Esophagus muscularis mucosa (tissue), 4 donors: ENCODE measurements at regions not wholly inside any gene's neighbourhood (a gene's known extent, or its start where the extent isn't known, plus 50 kb on each side); places are given as distances from the start of the nearest gene placed in this dataset.
"Not testable (repeated sequence)": the region's sequence is repeated elsewhere in the genome, so short reads cannot be mapped to it uniquely, and the experiment has no call there.

Experiments
- DNase-seq: peaks from one replicate; pipeline ENCODE4 v3.0.0-alpha.2; 2017; ENCODE audit errors: extremely low spot score
- H3K27ac ChIP-seq, 4 donors: fragments of 200-600 bp; sonication (generic); replicated peaks in 1 of 4; 1 replicate in 3 of 4; 2 replicates in 1 of 4; pipeline ENCODE4 v1.5.1; 2016 to 2019; ENCODE audit warnings: mild to moderate bottlenecking in 1 of 4
- H3K27me3 ChIP-seq, 4 donors: fragments of 200-600 bp; sonication (generic); one replicate each; pipeline versions ENCODE4 v1.5.1 to v1.6.0; 2016 to 2019
- H3K36me3 ChIP-seq, 4 donors: fragments of 200-600 bp; sonication (generic); one replicate each; pipeline ENCODE4 v1.5.1; 2016 to 2019
- H3K4me1 ChIP-seq, 4 donors: fragments of 200-600 bp; sonication (generic); one replicate each; pipeline ENCODE4 v1.5.1; 2016 to 2019
- H3K4me3 ChIP-seq, 4 donors: fragments of 200-600 bp; sonication (generic); 1 replicate in 2 of 4; 2 replicates in 2 of 4; pipeline ENCODE4 v1.5.1; 2016 to 2019; ENCODE audit warnings: mild to moderate bottlenecking in 4 of 4, moderate library complexity in 1 of 4
- H3K9me3 ChIP-seq, 4 donors: fragments of 200-600 bp; sonication (generic); 1 replicate in 3 of 4; 2 replicates in 1 of 4; pipeline ENCODE4 v1.5.1; 2016 to 2019
- EP300 ChIP-seq: sonication (generic); formaldehyde crosslinking; IDR thresholded peaks from one replicate; pipeline ENCODE4 v1.6.1; 2017; ENCODE audit warnings: antibody characterized with exemption
- POLR2A ChIP-seq: fragments of 450-650 bp; IDR thresholded peaks from one replicate; pipeline ENCODE4 v1.6.1; 2017; ENCODE audit warnings: antibody characterized with exemption, moderate library complexity, mild to moderate bottlenecking, low read depth
- POLR2AphosphoS5 ChIP-seq, 2 donors: sonication (generic); formaldehyde crosslinking; IDR thresholded peaks; one replicate each; pipeline ENCODE4 v1.6.1; 2017; ENCODE audit warnings: antibody characterized with exemption in 2 of 2
- WGBS: methylation state at CpG from one replicate; pipeline ENCODE4 v1.1.5; 2018; 5-methylcytosine and 5-hydroxymethylcytosine counted together
- intact Hi-C: fragments of 100-400 bp; cut with DNase I; formaldehyde crosslinking; loops from one replicate; pipeline ENCODE4 v1.15.1; 2023
- TF ChIP-seq, protein P1 (sequence below), 3 experiments: fragments of 200-600 bp in 2 of 3; fragments of 450-650 bp in 1 of 3; sonication (generic) in 2 of 3; IDR thresholded peaks; one replicate each; pipeline ENCODE4 v1.5.1; 2017 to 2019; ENCODE audit warnings: antibody characterized with exemption in 3 of 3, mild to moderate bottlenecking in 2 of 3, moderate library complexity in 1 of 3

DNA sequence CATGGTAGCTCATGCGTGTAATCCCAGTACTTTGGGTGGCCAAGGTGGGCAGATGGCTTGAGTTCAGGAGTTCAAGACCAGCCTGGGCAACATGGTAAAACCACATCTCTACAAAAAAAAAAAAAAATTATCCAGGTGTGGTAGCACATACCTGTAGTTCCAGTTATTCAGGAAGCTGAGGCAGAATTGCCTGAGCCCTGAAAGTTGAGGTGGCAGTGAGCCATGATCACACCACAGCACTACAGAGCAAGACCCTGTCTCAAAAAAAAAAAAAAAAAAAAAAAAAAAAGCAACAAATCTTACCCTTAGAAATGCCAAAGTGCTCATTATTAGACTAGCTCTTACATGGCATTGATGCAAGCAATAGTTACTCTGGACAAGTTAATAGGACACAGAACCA, 724.9 kb downstream of the MAT2B start:
- H3K9me3 ChIP-seq: peaks cover 0 to 9% (median 0%) of the 10 kb centered on the region in 4 donors
- intact Hi-C loops: no loop called here
- H3K27me3 ChIP-seq: no peaks in the 10 kb centered on the region
- H3K27ac ChIP-seq: no peak overlapping the region
- H3K36me3 ChIP-seq: no peaks in the 10 kb centered on the region
- no peak for DNase-seq
- 100% methylated on average over 1 of the region's 1 CpG for WGBS
- no peaks in the 10 kb centered on the region for H3K4me1 ChIP-seq
- H3K4me3 ChIP-seq: no peak overlapping the region
- TF ChIP-seq, protein P1, sequence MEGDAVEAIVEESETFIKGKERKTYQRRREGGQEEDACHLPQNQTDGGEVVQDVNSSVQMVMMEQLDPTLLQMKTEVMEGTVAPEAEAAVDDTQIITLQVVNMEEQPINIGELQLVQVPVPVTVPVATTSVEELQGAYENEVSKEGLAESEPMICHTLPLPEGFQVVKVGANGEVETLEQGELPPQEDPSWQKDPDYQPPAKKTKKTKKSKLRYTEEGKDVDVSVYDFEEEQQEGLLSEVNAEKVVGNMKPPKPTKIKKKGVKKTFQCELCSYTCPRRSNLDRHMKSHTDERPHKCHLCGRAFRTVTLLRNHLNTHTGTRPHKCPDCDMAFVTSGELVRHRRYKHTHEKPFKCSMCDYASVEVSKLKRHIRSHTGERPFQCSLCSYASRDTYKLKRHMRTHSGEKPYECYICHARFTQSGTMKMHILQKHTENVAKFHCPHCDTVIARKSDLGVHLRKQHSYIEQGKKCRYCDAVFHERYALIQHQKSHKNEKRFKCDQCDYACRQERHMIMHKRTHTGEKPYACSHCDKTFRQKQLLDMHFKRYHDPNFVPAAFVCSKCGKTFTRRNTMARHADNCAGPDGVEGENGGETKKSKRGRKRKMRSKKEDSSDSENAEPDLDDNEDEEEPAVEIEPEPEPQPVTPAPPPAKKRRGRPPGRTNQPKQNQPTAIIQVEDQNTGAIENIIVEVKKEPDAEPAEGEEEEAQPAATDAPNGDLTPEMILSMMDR (IDR thresholded peaks at IDR 0.05): no peak

DNA sequence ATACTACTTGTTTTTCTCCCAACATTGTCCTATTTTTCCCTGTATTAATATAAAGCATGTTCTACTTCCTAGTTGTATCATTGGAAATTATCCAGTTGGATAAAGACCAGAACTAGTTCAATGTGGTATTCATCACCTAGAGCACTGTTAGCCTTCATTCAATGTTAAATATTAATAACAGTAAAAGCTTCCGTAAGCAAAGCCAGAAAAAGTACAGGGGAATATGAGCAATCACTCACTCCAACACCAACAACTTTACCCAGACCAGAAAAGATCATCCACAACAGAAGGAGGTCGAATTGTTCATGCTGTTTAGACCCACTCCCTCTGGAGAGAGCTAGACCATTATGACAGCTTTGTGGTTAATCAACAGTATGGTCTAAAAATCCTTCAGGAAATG, 728.4 kb downstream of the MAT2B start:
- H3K4me1 ChIP-seq: no peaks in the 10 kb centered on the region
- WGBS: 14% methylated on average over 2 of the region's 2 CpGs
- no peak overlapping the region for H3K27ac ChIP-seq
- no peak for DNase-seq
- no peaks in the 10 kb centered on the region for H3K27me3 ChIP-seq
- no peaks in the 10 kb centered on the region for H3K36me3 ChIP-seq
- intact Hi-C loops: no loop called here
- peaks cover 0 to 3% (median 0%) of the 10 kb centered on the region in 4 donors for H3K9me3 ChIP-seq
- H3K4me3 ChIP-seq: no peak overlapping the region
- TF ChIP-seq EP300 (no peak), POLR2AphosphoS5 (IDR thresholded peaks at IDR 0.05) (no peak), POLR2A (no peak)
- TF ChIP-seq, protein P1 (IDR thresholded peaks at IDR 0.05): no peak

DNA sequence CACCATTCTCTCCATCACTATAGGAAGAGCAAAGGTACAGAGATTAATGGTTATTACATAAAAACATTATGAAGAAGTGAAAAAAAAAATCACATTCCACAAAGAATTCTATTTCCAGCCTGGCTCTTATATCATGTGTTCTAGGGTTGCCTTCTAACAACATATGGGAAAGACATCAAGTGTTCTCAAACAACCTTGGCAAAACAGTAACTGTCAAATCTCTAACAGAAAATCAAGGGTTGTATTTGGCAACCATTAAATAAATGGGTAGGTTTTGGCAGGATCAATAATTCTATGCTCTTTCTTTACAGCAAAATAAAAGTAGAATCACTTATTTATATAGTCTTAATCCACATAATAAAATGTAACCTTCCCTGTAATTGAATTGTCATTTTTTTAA, 728.9 kb downstream of the MAT2B start:
- Histone ChIP-seq H3K4me3 (no peak overlapping the region), H3K27ac (no peak overlapping the region), H3K27me3 (no peaks in the 10 kb centered on the region), H3K36me3 (no peaks in the 10 kb centered on the region), H3K9me3 (no peaks in the 10 kb centered on the region), H3K4me1 (no peaks in the 10 kb centered on the region)
- intact Hi-C loops: no loop called here
- DNase-seq: no peak
- TF ChIP-seq EP300 (no peak), POLR2AphosphoS5 (IDR thresholded peaks at IDR 0.05) (no peak), POLR2A (no peak)
- TF ChIP-seq, protein P1 (IDR thresholded peaks at IDR 0.05): no peak

DNA sequence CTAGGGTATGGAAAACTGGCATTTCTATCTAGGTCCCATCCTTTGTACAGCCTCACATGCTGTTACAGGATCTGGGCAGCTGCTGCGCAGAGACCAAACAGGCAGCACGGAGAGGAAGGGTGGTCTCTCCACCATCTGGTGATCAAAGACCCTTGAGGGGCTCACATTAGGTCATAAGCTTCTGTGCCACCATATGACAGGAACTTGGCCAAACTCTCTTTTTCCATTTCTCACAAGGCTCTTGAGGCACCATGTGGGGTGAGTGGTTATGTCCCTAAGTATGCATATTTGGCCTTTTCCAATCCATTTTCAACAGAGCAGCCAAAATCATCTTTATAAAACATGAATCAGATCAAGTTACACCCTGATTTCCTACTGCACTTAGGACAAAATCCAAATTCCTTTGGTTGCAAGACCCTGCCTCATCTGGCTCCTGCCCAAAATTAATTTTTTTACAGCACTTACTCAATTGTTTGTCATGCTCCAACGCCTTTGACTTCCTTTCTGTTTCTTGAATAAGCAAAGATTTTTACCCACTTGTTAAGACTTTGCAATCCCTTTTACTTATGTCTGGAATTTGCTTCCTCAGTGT, 730.0 kb downstream of the MAT2B start:
- Histone ChIP-seq H3K4me3 (no peak overlapping the region), H3K4me1 (no peaks in the 10 kb centered on the region), H3K27ac (no peak overlapping the region), H3K36me3 (no peaks in the 10 kb centered on the region), H3K9me3 (no peaks in the 10 kb centered on the region), H3K27me3 (no peaks in the 10 kb centered on the region)
- TF ChIP-seq EP300: no peak
- TF ChIP-seq, protein P1 (IDR thresholded peaks at IDR 0.05): no peak
- no peak for TF ChIP-seq POLR2AphosphoS5 (IDR thresholded peaks at IDR 0.05)
- no peak for TF ChIP-seq POLR2A
- intact Hi-C loops: no loop called here
- 64% methylated on average over 3 of the region's 3 CpGs for WGBS
- DNase-seq: no peak

DNA sequence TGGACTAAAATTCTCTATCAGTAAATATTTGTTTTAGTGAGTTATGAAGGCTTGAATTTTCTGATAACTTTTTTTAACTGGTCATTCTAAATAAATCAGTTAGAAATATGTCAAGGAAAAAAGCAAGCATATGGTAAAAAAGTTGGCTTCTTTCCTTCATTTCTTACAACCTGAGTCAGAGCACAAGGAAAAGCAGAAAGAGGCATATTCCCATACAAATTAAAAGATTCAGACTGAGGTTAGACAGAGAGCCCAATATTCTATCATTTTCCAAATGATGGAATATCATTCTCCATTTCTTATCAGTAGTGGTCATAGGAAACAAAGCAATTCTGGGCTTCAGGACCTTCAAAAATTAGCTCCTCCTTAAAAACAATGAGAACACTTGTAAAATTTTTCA, 732.1 kb downstream of the MAT2B start:
- no peaks in the 10 kb centered on the region for H3K4me1 ChIP-seq
- H3K4me3 ChIP-seq: no peak overlapping the region
- DNase-seq: no peak
- TF ChIP-seq POLR2A: no peak
- TF ChIP-seq POLR2AphosphoS5 (IDR thresholded peaks at IDR 0.05): no peak
- TF ChIP-seq, protein P1 (IDR thresholded peaks at IDR 0.05): no peak
- TF ChIP-seq EP300: no peak
- intact Hi-C loops: no loop called here
- no peaks in the 10 kb centered on the region for H3K9me3 ChIP-seq
- no peak overlapping the region for H3K27ac ChIP-seq
- no peaks in the 10 kb centered on the region for H3K36me3 ChIP-seq
- no peaks in the 10 kb centered on the region for H3K27me3 ChIP-seq

DNA sequence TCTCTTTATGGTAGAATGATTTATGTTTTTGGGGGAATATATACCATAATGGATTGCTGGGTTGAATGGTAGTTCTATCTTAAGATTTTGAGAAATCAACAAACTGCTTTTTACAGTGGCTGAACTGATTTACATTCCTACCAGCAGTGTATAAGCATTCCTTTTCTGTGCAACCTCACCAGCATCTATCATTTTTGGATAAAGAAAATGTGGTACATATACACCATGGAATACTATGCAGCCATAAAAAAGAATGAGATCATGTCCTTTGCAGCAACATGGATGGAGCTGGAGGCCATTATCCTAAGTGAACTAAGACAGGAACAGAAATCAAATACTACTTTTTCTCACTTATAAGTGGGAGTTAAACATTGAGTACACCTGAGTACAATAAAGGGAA, 746.4 kb downstream of the MAT2B start:
- H3K27ac ChIP-seq, H3K4me1 ChIP-seq, DNase-seq, H3K36me3 ChIP-seq, H3K9me3 ChIP-seq, H3K27me3 ChIP-seq, intact Hi-C loops, H3K4me3 ChIP-seq: not testable (repeated sequence)
